HepG2 (cell line): ENCODE measurements at regions not wholly inside any gene's neighbourhood (a gene's known extent, or its start where the extent isn't known, plus 50 kb on each side); places are given as distances from the start of the nearest gene placed in this dataset.

Experiments used
- ATAC-seq: fragments of 200-7000 bp; cut with Tn5 transposase; 3 replicates; pipeline ENCODE4 v1.9.1; 2020; ENCODE audit warnings: mild to moderate bottlenecking, moderate library complexity
- BruUV-seq: library from RNA; stranded (reverse); fragments of 400-500 nt; replicated peaks from 2 replicates; lab custom pipeline; 2021; lab: Mats Ljungman, UMichigan
- CTCF ChIA-PET: fragments of 300-600 bp; formaldehyde crosslinking; extraction: SDS; loops from one replicate; lab custom pipeline; 2021; ENCODE audit warnings: low total read pairs, inconsistent platforms, low intra/inter-chr PET ratio; lab: Yijun Ruan, JAX
- POLR2A ChIA-PET: fragments of 350-600 bp; sonication (Branson Sonifier 250); formaldehyde crosslinking; loops from one replicate; lab custom pipeline; 2020; ENCODE audit warnings: antibody characterized with exemption, inconsistent platforms; lab: Yijun Ruan, JAX
- DNase-seq: peaks from one replicate; pipeline ENCODE4 v3.0.0-alpha.2; 2015; ENCODE audit warnings: low spot score
- FAIRE-seq: peaks from 3 replicates; lab custom pipeline; 2011; peaks lifted over from hg19 to GRCh38; lab: Jason Lieb, UNC
- H2AFZ ChIP-seq: one replicate; pipeline ENCODE4 v1.6.1; 2011; ENCODE audit warnings: low read length, inconsistent platforms
- H3K27ac ChIP-seq: fragments of 300-600 bp; 3 replicates; pipeline ENCODE4 v1.8.0; 2011; ENCODE audit warnings: mixed run types, mild to moderate bottlenecking, mixed read lengths, low read length, inconsistent platforms; ENCODE audit not compliant: insufficient read depth; ENCODE audit errors: extremely low read length
- H3K27me3 ChIP-seq, 2 experiments: fragments of 200-600 bp in 1 of 2; 2 replicates in 1 of 2; 3 replicates in 1 of 2; pipeline versions ENCODE4 v1.6.0 to v1.8.0; 2011; ENCODE audit warnings: low read length in 2 of 2, mild to moderate bottlenecking in 2 of 2, moderate library complexity in 2 of 2, inconsistent platforms in 1 of 2; ENCODE audit not compliant: insufficient read depth in 2 of 2, control insufficient read depth in 1 of 2
- H3K36me3 ChIP-seq, 2 experiments: fragments of 200-600 bp in 1 of 2; replicated peaks in 1 of 2; 2 replicates in 1 of 2; 3 replicates in 1 of 2; pipeline versions ENCODE4 v1.5.1 to v1.8.0; 2011; ENCODE audit warnings: low read length in 2 of 2, inconsistent platforms in 1 of 2; ENCODE audit not compliant: insufficient read depth in 2 of 2, control insufficient read depth in 1 of 2
- H3K4me1 ChIP-seq: 2 replicates; pipeline ENCODE4 v1.5.1; 2012; ENCODE audit warnings: low read length, inconsistent platforms; ENCODE audit not compliant: insufficient read depth
- H3K4me2 ChIP-seq: 2 replicates; pipeline ENCODE4 v1.6.0; 2011; ENCODE audit warnings: low read depth, low read length, inconsistent platforms
- H3K4me3 ChIP-seq, 3 experiments: fragments of 200-600 bp in 1 of 3; sonication (generic), shearing (Covaris generic) in 1 of 3; replicated peaks in 1 of 3; 2 replicates each; pipeline ENCODE4 v1.5.1; 2011 to 2016; ENCODE audit warnings: low read length in 3 of 3, inconsistent platforms in 2 of 3, low read depth in 2 of 3, mild to moderate bottlenecking in 2 of 3, control low read depth in 1 of 3, mixed read lengths in 1 of 3; ENCODE audit not compliant: insufficient read depth in 1 of 3
- H3K79me2 ChIP-seq: one replicate; pipeline ENCODE4 v1.6.1; 2011; ENCODE audit warnings: low read length, inconsistent platforms; ENCODE audit not compliant: insufficient read depth
- H3K9ac ChIP-seq: 2 replicates; pipeline ENCODE4 v1.6.0; 2011; ENCODE audit warnings: mild to moderate bottlenecking, low read depth, low read length, inconsistent platforms; ENCODE audit not compliant: insufficient read depth
- H3K9me3 ChIP-seq: 2 replicates; pipeline ENCODE4 v1.5.1; 2012; ENCODE audit warnings: mild to moderate bottlenecking, low read length
- H4K20me1 ChIP-seq: 2 replicates; pipeline ENCODE4 v1.6.0; 2011; ENCODE audit warnings: inconsistent platforms, mild to moderate bottlenecking, low read length, moderate library complexity; ENCODE audit not compliant: insufficient read depth
- ATF7 ChIP-seq, 2 experiments: fragments of 450-650 bp in 1 of 2; sonication (generic) in 1 of 2; formaldehyde crosslinking in 1 of 2; IDR thresholded peaks; 2 replicates each; pipeline versions ENCODE4 v1.4.0 to v1.6.1; 2016 to 2020; ENCODE audit warnings: antibody characterized with exemption in 1 of 2, mild to moderate bottlenecking in 1 of 2, missing genetic modification reagents in 1 of 2
- CCDC6 ChIP-seq: sonication (generic); formaldehyde crosslinking; IDR thresholded peaks from 2 replicates; pipeline ENCODE4 v1.8.1; 2022; ENCODE audit warnings: mild to moderate bottlenecking, missing genetic modification reagents, moderate library complexity
- CEBPB ChIP-seq: IDR thresholded peaks from 2 replicates; pipeline ENCODE4 v1.6.1; 2011; ENCODE audit warnings: low read depth, low read length, improper control_type of control experiment, borderline replicate concordance
- MATR3 ChIP-seq: sonication (generic); formaldehyde crosslinking; IDR thresholded peaks from 2 replicates; pipeline ENCODE4 v1.4.0; 2020; ENCODE audit warnings: missing genetic modification reagents
- MIER3 ChIP-seq: IDR thresholded peaks from 2 replicates; pipeline ENCODE4 v1.6.1; 2016; ENCODE audit warnings: missing compliant biosample characterization, borderline replicate concordance
- NFRKB ChIP-seq: fragments of 450-650 bp; IDR thresholded peaks from 2 replicates; pipeline ENCODE4 v1.6.1; 2017
- ZKSCAN1 ChIP-seq: fragments of 150-350 bp; IDR thresholded peaks from 2 replicates; pipeline ENCODE4 v1.6.1; 2014; ENCODE audit warnings: low read length
- ZNF253 ChIP-seq: sonication (generic); formaldehyde crosslinking; IDR thresholded peaks from 2 replicates; pipeline ENCODE4 v1.8.0; 2022; ENCODE audit warnings: mild to moderate bottlenecking, missing genetic modification reagents, borderline replicate concordance
- ZNF317 ChIP-seq: sonication (generic); formaldehyde crosslinking; IDR thresholded peaks from 2 replicates; pipeline ENCODE4 v1.5.0; 2020; ENCODE audit warnings: mild to moderate bottlenecking, missing genetic modification reagents
- ZNF724P ChIP-seq: sonication (generic); formaldehyde crosslinking; IDR thresholded peaks from 2 replicates; pipeline ENCODE4 v1.8.0; 2022; ENCODE audit warnings: missing genetic modification reagents, borderline replicate concordance
- WGBS: methylation state at CpG from one replicate; pipeline ENCODE4 v1.1.6; 2017; ENCODE audit warnings: low lambda C conversion rate; 5-methylcytosine and 5-hydroxymethylcytosine counted together
- in situ Hi-C: cut with HindIII; loops from 2 replicates; pipeline ENCODE4 v1.10.0; 2017; ENCODE audit warnings: low pct_unique_long_range_greater_than_20kb; ENCODE audit not compliant: extremely low pct_ligation_motif_present
- intact Hi-C: fragments of 100-400 bp; cut with micrococcal nuclease; formaldehyde crosslinking; loops from one replicate; pipeline ENCODE4 v1.10.0; 2022; ENCODE audit not compliant: unreplicated experiment
- TF ChIP-seq, protein P1 (sequence below): IDR thresholded peaks from 2 replicates; pipeline ENCODE4 v1.6.1; 2016; ENCODE audit warnings: mild to moderate bottlenecking
- TF ChIP-seq, protein P2 (sequence below): IDR thresholded peaks from 2 replicates; pipeline ENCODE4 v1.4.0; 2020; ENCODE audit warnings: mild to moderate bottlenecking, missing genetic modification reagents

DNA sequence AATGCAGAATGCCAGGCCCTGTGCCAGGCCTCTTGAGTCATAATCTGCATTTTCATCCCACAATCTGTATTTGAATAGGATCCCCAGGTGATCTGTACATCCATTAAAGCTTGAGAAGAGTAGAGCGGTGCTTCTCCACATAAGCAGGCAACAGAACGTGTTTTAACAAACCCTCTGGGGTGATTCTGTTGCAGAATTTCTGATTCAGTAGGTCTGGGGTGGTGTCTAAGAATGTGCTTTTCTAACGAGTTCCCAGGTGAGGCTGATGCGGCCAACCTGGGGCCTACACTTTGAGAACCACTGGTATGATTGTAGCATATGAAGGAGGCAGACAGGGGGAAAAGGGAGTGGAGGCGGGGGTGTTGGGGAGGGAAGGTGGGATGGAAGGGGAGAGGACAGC lies 78.4 kb upstream of the POU3F1 start:
- H3K9me3 ChIP-seq: no peaks in the 10 kb centered on the region
- H4K20me1 ChIP-seq: no peaks in the 10 kb centered on the region
- H3K27ac ChIP-seq: no peak overlapping the region
- intact Hi-C loops (no loop called here), in situ Hi-C loops (no loop called here)
- no TSS peak for BruUV-seq
- WGBS: 27% methylated on average over 5 of the region's 5 CpGs
- DNase-seq: no peak
- ChIA-PET POLR2A (no interaction called here), CTCF (no interaction called here)
- H3K36me3 ChIP-seq: no peaks in the 10 kb centered on the region
- H3K27me3 ChIP-seq: peaks cover 5 to 33% of the 10 kb centered on the region in 2 experiments; a peak in 3 of 5 replicates
- H3K4me2 ChIP-seq: no peak overlapping the region
- no peak for TF ChIP-seq CEBPB
- TF ChIP-seq CCDC6 (CRISPR knock-in tag): no peak
- no peak for TF ChIP-seq ZNF724P (CRISPR knock-in tag)
- TF ChIP-seq ZNF317: no peak
- TF ChIP-seq ZKSCAN1: no peak
- no peak for TF ChIP-seq MATR3 (CRISPR knock-in tag)
- TF ChIP-seq, protein P1, sequence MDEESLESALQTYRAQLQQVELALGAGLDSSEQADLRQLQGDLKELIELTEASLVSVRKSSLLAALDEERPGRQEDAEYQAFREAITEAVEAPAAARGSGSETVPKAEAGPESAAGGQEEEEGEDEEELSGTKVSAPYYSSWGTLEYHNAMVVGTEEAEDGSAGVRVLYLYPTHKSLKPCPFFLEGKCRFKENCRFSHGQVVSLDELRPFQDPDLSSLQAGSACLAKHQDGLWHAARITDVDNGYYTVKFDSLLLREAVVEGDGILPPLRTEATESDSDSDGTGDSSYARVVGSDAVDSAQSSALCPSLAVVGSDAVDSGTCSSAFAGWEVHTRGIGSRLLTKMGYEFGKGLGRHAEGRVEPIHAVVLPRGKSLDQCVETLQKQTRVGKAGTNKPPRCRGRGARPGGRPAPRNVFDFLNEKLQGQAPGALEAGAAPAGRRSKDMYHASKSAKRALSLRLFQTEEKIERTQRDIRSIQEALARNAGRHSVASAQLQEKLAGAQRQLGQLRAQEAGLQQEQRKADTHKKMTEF (CRISPR knock-in tag): no peak
- no peak overlapping the region for H2AFZ ChIP-seq
- H3K9ac ChIP-seq: no peak overlapping the region
- FAIRE-seq: no peak
- no peaks in the 10 kb centered on the region for H3K79me2 ChIP-seq
- H3K4me3 ChIP-seq: no peak overlapping the region
- H3K4me1 ChIP-seq: no peaks in the 10 kb centered on the region
- no peak for ATAC-seq

DNA sequence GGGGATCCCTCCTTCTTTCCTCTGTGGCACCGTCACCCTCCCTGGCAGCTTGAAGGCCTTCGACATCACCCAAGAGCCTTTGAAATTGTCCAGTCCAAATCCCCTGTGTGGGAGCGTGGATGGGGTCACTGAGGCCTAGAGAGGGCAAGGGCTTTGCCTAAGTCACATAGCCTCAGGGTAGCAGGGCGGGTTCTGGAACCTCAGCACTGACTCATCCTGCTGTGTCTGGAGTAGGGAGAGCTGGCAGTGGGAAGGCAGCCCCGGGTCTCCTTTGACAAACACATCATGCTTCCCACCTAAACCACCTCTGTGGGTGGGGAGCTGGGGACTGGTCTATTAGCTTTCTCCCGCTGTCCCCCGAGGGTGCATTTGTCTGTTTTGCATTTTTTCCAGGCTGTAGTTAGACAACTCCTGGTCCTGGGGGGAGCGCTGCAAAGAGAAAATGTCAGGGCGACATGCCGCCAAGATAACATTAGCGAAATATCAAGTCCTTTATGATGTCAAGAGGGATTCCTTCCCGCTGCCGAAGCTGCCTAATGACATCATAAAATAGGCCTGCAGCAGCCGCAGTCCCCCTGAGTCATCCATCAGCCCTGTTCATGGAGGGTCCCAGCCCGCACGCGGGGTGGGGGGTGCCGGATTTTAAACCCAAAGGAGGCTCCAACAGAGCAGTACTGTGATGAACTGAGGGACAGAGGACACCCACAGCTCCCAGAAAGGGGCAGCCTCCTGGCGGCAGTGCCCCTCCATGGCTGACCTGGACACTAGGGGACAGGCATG lies 77.0 kb upstream of the POU3F1 start:
- FAIRE-seq: no peak
- in situ Hi-C loops: no loop called here
- Histone ChIP-seq H3K9me3 (no peaks in the 10 kb centered on the region), H3K4me1 (no peaks in the 10 kb centered on the region), H3K36me3 (no peaks in the 10 kb centered on the region), H2AFZ (no peak overlapping the region), H3K4me3 (no peak overlapping the region), H3K79me2 (no peaks in the 10 kb centered on the region), H3K27ac (no peak overlapping the region), H4K20me1 (no peaks in the 10 kb centered on the region), H3K9ac (no peak overlapping the region), H3K4me2 (no peak overlapping the region), H3K27me3 (peaks cover 5 to 28% of the 10 kb centered on the region in 2 experiments; a peak in 3 of 5 replicates)
- DNase-seq: no peak
- ATAC-seq: no peak
- BruUV-seq: no TSS peak
- POLR2A ChIA-PET: no interaction called here
- WGBS: 49% methylated on average over 13 of the region's 19 CpGs
- CTCF ChIA-PET: no interaction called here
- TF ChIP-seq ATF7 (IDR thresholded peaks at IDR 0.05): peak; percentile 31; the same call in 1 of the 2 replicates
- no peak for TF ChIP-seq ATF7 (CRISPR knock-in tag; IDR thresholded peaks at IDR 0.05)
- TF ChIP-seq ZNF253 (CRISPR knock-in tag): no peak
- TF ChIP-seq, protein P2, sequence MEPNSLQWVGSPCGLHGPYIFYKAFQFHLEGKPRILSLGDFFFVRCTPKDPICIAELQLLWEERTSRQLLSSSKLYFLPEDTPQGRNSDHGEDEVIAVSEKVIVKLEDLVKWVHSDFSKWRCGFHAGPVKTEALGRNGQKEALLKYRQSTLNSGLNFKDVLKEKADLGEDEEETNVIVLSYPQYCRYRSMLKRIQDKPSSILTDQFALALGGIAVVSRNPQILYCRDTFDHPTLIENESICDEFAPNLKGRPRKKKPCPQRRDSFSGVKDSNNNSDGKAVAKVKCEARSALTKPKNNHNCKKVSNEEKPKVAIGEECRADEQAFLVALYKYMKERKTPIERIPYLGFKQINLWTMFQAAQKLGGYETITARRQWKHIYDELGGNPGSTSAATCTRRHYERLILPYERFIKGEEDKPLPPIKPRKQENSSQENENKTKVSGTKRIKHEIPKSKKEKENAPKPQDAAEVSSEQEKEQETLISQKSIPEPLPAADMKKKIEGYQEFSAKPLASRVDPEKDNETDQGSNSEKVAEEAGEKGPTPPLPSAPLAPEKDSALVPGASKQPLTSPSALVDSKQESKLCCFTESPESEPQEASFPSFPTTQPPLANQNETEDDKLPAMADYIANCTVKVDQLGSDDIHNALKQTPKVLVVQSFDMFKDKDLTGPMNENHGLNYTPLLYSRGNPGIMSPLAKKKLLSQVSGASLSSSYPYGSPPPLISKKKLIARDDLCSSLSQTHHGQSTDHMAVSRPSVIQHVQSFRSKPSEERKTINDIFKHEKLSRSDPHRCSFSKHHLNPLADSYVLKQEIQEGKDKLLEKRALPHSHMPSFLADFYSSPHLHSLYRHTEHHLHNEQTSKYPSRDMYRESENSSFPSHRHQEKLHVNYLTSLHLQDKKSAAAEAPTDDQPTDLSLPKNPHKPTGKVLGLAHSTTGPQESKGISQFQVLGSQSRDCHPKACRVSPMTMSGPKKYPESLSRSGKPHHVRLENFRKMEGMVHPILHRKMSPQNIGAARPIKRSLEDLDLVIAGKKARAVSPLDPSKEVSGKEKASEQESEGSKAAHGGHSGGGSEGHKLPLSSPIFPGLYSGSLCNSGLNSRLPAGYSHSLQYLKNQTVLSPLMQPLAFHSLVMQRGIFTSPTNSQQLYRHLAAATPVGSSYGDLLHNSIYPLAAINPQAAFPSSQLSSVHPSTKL (CRISPR knock-in tag): no peak
- TF ChIP-seq NFRKB: no peak
- no peak for TF ChIP-seq MIER3 (CRISPR knock-in tag)
- intact Hi-C loops: no loop called here
